ENCODE measurements at regions not wholly inside any gene's neighbourhood (a gene's known extent, or its start where the extent isn't known, plus 50 kb on each side); places are given as distances from the start of the nearest gene placed in this dataset.

DNA sequence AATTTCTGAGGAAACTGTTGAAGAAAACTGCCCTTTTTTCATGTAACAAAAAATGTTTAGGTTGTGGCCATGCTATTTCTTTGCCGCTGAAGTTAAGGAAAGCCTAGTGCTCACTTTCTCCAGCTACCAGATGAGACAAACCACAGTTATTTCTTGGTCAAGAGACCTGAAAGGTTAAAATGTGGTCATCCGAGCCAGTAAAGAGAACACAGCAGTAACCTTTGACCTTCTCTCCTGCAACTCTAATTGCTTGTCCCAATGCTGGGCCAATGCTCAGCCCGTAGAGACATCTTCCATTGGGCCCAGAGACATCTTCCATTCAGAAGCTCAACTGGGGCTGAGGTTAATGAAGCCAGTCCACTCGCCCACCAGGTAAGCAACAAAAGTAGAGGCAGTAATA is 109.8 kb upstream of the CPSF6 start:
- DNase-seq: no peak
- TF ChIP-seq POLR2A (IDR thresholded peaks at IDR 0.05; ENCODE audit: low read length): no peak
- TF ChIP-seq GATA1 (IDR thresholded peaks at IDR 0.05; ENCODE audit: low read depth, low read length): no peak

DNA sequence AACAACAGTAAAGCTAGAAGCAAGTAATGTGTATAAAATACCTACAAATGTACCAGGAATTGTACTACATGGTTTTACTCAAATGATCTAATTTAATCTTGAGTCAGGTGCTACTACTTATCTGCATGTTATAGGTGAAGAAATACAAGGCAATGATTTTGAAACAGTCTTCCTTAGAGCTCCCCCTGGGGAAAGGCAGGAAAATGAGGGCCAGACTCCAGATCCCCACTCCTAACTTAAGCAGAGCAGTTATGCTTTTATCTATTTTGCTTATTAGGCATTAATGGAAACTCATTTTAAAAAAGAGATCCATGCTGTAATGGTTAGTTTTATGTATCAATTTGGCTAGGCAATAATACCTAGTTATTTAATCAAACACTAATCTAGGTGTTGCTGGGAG is 109.3 kb upstream of the CPSF6 start:
- no peak for DNase-seq
- TF ChIP-seq POLR2A (IDR thresholded peaks at IDR 0.05; ENCODE audit: low read length) (no peak), GATA1 (IDR thresholded peaks at IDR 0.05; ENCODE audit: low read depth, low read length) (no peak)

DNA sequence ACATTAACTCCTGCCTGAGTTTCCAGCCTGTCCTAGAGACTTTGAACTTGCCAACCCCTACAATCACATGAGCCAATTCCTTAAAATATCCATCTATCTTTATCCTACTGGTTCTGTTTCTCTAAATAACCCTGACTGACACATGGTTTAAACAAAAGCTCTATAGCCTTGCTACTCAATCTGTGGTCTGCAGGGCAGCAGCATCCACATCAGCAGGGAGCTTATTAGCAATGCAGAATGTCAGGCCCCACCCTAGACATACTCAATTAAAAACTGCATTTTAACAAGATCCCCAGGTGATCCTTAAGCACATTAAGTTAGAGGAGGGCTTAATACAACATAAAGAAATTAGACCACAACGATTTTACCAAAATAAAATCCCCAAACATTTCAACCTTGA is 108.3 kb upstream of the CPSF6 start:
- DNase-seq: no peak

DNA sequence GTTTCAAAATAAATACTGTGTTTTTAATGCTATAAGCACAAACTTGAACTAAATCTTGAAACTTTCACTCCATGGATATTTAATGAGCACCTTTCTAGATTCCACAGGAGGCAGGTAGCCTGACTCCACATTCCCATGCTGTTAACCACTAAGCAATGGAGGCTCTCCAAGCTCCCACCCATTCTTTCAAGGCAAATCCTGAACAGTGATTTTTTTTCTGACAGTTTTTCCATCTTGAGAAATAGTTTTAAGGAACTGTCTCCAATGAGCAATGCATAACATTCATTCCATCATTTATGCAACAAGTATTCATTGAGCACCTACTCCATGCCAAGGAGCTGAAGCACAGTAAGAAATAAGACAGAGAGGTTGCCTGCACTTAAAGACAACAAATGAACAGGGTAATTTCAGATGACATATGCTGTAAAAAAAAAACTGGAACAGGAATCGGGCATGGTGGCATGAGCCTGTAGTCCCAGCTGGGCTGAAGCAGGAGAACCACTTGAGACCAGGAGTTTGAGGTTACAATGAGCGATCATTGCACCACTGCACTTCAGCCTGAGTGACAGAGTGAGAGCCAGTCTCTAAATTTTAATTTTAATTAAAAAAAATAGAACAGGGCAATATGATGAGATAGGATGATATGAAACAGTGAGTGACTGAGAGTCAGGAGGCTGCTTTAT is 102.3 kb upstream of the CPSF6 start:
- DNase-seq: no peak
- TF ChIP-seq POLR2A (IDR thresholded peaks at IDR 0.05; ENCODE audit: low read length) (no peak), GATA1 (IDR thresholded peaks at IDR 0.05; ENCODE audit: low read depth, low read length) (no peak)

More for the DNA sequence above, 108.3 kb upstream of the CPSF6 start:
- TF ChIP-seq POLR2A (IDR thresholded peaks at IDR 0.05; ENCODE audit: low read length) (no peak), GATA1 (IDR thresholded peaks at IDR 0.05; ENCODE audit: low read depth, low read length) (no peak)

DNA sequence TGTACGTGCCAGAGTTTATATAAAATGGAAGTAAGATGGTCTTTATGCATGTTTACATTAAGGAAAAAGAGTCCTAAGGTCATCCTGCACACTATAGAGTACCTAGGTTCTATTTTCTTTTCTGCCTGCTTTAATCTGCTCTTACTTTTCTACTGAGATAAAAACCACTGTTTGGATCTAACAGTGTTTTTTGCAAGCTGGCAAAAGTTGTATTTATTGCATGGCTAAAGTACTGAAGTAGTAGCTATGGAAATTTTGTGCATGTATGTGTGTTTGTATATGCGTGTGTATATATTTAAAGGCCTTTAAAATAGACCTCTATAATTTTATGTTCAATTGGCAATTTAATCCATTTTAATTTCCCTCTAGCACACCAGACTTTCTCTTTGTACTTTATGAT is 98.3 kb upstream of the CPSF6 start:
- no peak for DNase-seq
- TF ChIP-seq POLR2A (IDR thresholded peaks at IDR 0.05; ENCODE audit: low read length): no peak
- no peak for TF ChIP-seq GATA1 (IDR thresholded peaks at IDR 0.05; ENCODE audit: low read depth, low read length)

DNA sequence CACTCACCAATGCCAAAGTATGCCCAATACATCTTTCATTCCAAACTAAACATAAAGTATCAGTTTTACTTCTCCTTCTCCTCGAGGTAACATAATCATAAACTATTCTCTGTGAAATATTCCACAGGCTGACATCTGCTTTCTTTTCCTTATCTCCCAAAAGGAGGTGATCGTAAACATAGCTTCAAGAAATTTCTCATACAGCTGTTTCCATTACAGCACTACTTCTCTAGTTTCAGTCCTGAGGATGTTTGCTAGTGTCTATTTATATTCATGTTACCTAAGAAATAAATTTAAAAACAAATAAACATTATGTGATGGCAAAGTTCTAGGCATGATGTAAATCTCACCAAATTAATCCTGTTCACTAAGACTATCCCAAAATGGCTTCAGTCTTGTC is 90.1 kb upstream of the CPSF6 start:
- no peak for TF ChIP-seq GATA1 (IDR thresholded peaks at IDR 0.05; ENCODE audit: low read depth, low read length)

DNA sequence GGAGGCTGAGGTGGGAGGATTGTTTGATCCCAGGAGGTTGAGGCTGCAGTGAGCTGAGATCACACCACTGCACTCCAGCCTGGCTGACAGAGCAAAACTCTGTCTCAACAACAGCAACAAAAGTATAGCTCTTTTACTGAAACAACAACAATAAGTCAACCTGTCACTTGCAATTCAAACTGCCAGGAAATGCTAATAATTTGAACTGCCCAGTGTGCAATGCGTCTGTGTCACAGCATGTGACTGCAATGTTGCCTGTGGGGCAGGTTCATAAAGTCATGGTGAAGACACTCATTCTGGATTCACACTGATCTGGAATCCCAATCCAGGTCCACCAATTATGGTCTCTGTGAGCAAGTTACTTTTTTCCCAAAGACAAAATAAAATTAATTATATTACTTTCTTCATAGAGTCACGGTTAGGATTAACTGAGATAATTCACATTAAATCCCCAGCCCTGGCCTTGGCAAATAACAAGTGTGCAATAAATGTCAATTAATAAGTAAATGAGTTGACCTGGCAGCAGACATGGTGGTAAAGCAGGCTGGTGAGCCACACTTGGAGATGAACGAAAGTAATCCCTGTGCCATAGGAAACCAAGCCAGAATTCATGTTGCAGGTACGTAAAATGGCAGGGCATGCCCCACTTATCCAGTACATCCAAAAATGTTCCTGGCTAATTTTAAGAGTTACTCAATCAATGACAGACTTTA is 89.1 kb upstream of the CPSF6 start:
- TF ChIP-seq GATA1 (IDR thresholded peaks at IDR 0.05; ENCODE audit: low read depth, low read length) (no peak), POLR2A (IDR thresholded peaks at IDR 0.05; ENCODE audit: low read length) (no peak)

More for the DNA sequence above, 90.1 kb upstream of the CPSF6 start:
- DNase-seq: no peak

DNA sequence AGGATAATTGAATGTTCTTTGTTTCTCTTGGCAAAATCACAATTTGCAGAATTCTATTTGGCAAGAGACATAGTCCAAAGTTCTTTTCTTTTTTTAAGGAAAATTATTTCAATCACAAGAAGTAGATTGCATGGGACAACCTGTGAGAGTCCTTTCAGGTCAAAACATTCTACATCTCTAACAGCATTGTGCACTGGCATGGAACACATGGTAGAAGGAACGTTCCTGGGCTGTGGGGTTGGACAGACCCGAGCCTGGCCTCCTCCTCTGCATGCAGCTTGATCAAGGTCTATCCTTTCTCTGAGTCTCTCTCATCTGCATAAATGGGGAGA is 88.6 kb upstream of the CPSF6 start:
- no peak for DNase-seq
- TF ChIP-seq GATA1 (IDR thresholded peaks at IDR 0.05; ENCODE audit: low read depth, low read length): no peak
- TF ChIP-seq POLR2A (IDR thresholded peaks at IDR 0.05; ENCODE audit: low read length): no peak

More for the DNA sequence above, 89.1 kb upstream of the CPSF6 start:
- no peak for DNase-seq

DNA sequence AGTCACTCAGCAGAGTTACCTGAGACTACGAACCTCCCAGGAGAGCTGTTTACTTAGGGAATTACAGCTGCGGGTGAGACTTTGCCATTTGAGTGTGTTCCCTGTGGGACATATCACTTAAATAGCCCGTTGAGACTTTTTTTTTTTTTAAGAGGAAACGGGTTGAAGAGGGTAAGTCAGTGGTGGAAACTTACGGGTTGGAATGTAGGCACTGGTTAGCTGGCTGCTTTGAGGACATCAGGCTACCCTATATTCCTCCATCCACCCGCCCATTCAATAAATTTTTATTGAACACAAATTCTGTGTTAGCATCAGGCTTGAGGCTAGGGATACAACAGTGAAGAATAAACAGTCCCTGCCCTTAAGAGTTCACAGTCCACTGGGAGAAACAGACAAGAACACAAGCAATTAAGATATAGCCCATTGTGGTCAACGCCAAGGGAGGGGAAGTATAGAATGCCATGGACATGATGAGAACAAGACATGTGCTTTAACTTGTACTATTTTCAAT is 88.1 kb upstream of the CPSF6 start:
- no peak for DNase-seq
- no peak for TF ChIP-seq POLR2A (IDR thresholded peaks at IDR 0.05; ENCODE audit: low read length)
- no peak for TF ChIP-seq GATA1 (IDR thresholded peaks at IDR 0.05; ENCODE audit: low read depth, low read length)

DNA sequence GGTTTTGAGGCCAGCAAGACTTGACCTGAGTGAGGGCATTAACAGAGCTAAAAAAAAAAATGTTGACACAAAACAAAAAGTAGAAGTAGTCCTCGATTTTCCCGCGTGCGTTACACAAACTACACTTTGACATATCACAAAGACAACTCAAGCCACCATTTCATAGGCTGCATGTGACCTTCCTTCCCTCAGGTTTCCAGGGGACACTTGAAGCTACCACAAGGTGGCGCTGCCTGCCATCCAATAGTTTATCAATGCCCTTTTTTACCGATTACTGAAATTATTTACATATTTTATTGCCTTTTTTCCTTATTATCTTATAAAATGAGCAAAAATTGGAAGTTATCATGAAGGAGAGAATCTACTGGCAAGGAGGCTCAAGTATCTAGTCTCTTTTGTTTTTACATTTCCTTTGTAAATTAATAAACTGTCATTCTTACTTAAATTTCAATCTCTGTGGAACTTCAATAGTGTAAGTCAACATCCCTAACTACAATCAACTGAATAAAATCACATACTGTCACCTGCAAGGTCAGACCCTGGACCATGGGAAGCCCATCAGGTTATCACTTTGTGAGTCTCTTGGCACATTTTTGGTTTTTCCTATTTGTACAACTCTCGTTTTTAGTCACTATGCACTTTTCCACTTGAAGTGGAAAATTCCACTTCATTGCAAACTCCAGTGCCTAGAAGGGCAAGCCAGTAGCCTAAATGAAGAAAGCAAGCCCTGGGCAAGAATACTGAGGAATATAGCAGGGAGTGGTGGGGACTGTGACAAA is 84.6 kb upstream of the CPSF6 start:
- DNase-seq: peak; percentile 74 to 86
- TF ChIP-seq POLR2A (IDR thresholded peaks at IDR 0.05; ENCODE audit: low read length) (no peak), GATA1 (IDR thresholded peaks at IDR 0.05; ENCODE audit: low read depth, low read length) (no peak)

DNA sequence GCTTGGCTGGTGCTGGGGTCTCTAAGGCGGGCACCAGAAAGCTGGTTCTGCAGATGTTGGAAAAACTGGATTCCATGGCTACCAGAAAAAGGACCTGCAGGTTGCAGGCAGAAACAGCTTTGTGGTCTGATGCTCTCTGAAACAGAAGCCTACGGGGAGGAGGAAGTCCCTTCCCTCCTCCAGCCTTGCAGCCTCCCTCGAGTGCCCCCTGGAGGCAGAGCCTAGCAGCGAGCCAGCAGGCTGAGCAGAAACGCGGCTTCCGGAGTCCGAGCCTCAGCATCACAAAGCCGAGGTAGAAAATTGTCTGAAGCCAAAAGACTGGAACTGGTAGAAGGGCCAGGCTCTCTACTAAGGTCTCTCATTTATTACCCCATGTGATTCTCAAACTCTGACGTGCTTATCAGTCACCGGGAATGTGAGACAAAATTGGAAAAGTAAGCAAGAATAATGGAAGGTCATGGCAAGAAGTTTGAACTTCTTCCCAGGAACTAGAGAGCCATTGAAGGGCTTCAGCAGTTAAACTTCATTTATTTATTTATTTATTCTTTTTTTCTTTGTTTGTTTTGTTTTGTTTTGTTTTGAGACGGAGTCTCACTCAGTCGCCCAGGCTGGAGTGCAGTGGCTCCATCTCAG is 82.2 kb upstream of the CPSF6 start:
- TF ChIP-seq GATA1 (IDR thresholded peaks at IDR 0.05; ENCODE audit: low read depth, low read length): no peak
- peak; percentile 76 to 82 for DNase-seq

DNA sequence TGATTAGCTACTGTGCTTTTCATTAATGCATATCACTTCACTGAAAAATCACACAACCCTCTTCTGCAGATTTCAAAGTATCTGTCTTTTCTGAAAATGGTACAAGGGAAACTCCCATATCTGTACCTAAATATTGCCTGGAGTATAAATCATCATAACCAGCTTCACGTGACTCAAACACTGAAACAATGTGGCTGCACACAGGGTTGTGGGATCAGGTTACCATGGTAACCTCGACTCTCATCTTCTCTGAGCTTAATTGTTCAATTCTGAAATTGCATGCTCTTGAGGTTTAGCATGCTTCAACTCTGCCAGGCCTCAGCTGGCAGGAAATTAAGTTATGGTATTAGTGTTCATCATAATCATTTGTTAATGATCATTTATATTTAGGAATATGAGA is 77.5 kb upstream of the CPSF6 start:
- DNase-seq: no peak
- TF ChIP-seq GATA1 (IDR thresholded peaks at IDR 0.05; ENCODE audit: low read depth, low read length) (no peak), POLR2A (IDR thresholded peaks at IDR 0.05; ENCODE audit: low read length) (no peak)

DNA sequence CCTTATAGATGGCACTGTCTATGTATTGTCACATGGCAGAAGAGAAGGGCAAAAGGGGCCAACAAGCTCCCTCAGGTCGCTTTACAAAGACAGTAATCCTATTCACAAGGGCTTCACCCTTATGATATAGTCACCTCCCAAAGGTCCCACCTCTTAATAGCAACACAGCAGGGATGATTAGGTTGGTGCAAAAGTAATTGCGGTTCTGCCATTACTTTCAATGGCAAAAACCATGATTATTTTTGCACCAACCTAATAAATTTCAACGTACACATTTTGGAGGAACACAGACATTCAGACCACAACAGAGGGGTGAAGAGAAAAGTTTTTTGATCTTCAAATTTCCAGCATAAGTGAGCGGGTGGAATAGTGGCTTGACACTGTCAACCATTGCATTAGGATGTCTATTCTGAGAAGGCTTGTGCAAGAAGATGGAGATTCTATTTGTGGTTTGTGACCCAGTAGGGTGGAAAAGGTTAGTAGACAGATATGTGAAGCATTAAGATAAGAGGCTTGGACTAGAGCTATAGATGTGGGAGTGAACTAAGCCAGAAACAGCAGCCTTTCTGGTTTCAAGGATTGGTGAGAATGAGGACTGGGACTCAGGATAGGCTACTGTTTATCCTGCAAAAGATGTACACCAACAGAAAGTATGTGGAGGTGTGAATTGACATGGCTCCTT is 75.5 kb upstream of the CPSF6 start:
- TF ChIP-seq GATA1 (IDR thresholded peaks at IDR 0.05; ENCODE audit: low read depth, low read length) (no peak), POLR2A (IDR thresholded peaks at IDR 0.05; ENCODE audit: low read length) (no peak)
- DNase-seq: no peak
